Tongue (tissue), 1 donor: ENCODE measurements at regions not wholly inside any gene's neighbourhood (a gene's known extent, or its start where the extent isn't known, plus 50 kb on each side); places are given as distances from the start of the nearest gene placed in this dataset.

ENCODE experiments used
- DNase-seq: peaks from one replicate; pipeline ENCODE4 v3.0.0-alpha.2; 2015

- peak; percentile 19 for DNase-seq
Measured at GRCh38 chr22:34055525-34056200, 135.4 kb upstream of the LARGE1 start.

GRCh38 chr22:34057726-34058125, 137.4 kb upstream of the LARGE1 start:
- no peak for DNase-seq

GRCh38 chr22:34064696-34065095, 144.4 kb upstream of the LARGE1 start:
- no peak for DNase-seq

- peak; percentile 17 for DNase-seq
Measured at GRCh38 chr22:34067031-34067430, 146.8 kb upstream of the LARGE1 start.

GRCh38 chr22:34068001-34068400, 147.7 kb upstream of the LARGE1 start:
- peak; percentile 67 for DNase-seq

GRCh38 chr22:34070051-34070450, 149.8 kb upstream of the LARGE1 start:
- DNase-seq, result no peak

- DNase-seq, result no peak
Measured at GRCh38 chr22:34070531-34070930, 150.3 kb upstream of the LARGE1 start.

GRCh38 chr22:34072585-34072984, 152.3 kb upstream of the LARGE1 start:
- no peak for DNase-seq

- DNase-seq, result no peak
Measured at GRCh38 chr22:34080433-34080832, 160.2 kb upstream of the LARGE1 start.

GRCh38 chr22:34096770-34097169, 176.5 kb upstream of the LARGE1 start:
- no peak for DNase-seq

- DNase-seq, result no peak
Measured at GRCh38 chr22:34099278-34099677, 179.0 kb upstream of the LARGE1 start.

GRCh38 chr22:34102633-34103032, 182.4 kb upstream of the LARGE1 start:
- DNase-seq, result peak; percentile 17

GRCh38 chr22:34105461-34106062, 185.3 kb upstream of the LARGE1 start:
- peak; percentile 61 for DNase-seq

- DNase-seq, result no peak
Measured at GRCh38 chr22:34108168-34108567, 187.9 kb upstream of the LARGE1 start.

GRCh38 chr22:34111210-34111824, 191.0 kb upstream of the LARGE1 start:
- DNase-seq, result peak; percentile 54

GRCh38 chr22:34113381-34113780, 193.1 kb upstream of the LARGE1 start:
- no peak for DNase-seq

- no peak for DNase-seq
Measured at GRCh38 chr22:34114406-34114805, 194.1 kb upstream of the LARGE1 start.

GRCh38 chr22:34115722-34116121, 195.4 kb upstream of the LARGE1 start:
- no peak for DNase-seq

GRCh38 chr22:34116126-34116525, 195.8 kb upstream of the LARGE1 start:
- DNase-seq, result no peak

GRCh38 chr22:34122042-34122441, 201.8 kb upstream of the LARGE1 start:
- DNase-seq, result no peak

- DNase-seq, result no peak
Measured at GRCh38 chr22:34129691-34130486, 209.6 kb upstream of the LARGE1 start.

GRCh38 chr22:34135749-34136148, 215.5 kb upstream of the LARGE1 start:
- DNase-seq, result no peak

- no peak for DNase-seq
Measured at GRCh38 chr22:34150023-34150422, 229.7 kb upstream of the LARGE1 start.
